ACC112 (cell line): ENCODE measurements at regions not wholly inside any gene's neighbourhood (a gene's known extent, or its start where the extent isn't known, plus 50 kb on each side); places are given as distances from the start of the nearest gene placed in this dataset.

Experiments
- H2AFZ ChIP-seq: fragments of 200-600 bp; sonication (generic); one replicate; pipeline ENCODE4 v1.6.0; 2017; ENCODE audit warnings: antibody characterized with exemption, low read length; ENCODE audit not compliant: unreplicated experiment
- H3K27ac ChIP-seq: fragments of 200-600 bp; sonication (generic); 2 replicates; pipeline ENCODE4 v1.5.1; 2014; ENCODE audit warnings: low read depth, mild to moderate bottlenecking, antibody characterized with exemption, low read length, moderate library complexity
- H3K27me3 ChIP-seq: fragments of 200-600 bp; sonication (generic); 2 replicates; pipeline ENCODE4 v1.6.1; 2014; ENCODE audit warnings: mild to moderate bottlenecking, antibody characterized with exemption, low read length, moderate library complexity, mixed read lengths; ENCODE audit not compliant: insufficient read depth
- H3K36me3 ChIP-seq: fragments of 200-600 bp; sonication (generic); 2 replicates; pipeline ENCODE4 v1.6.1; 2016; ENCODE audit warnings: mild to moderate bottlenecking, antibody characterized with exemption, low read length, moderate library complexity, mixed read lengths; ENCODE audit not compliant: insufficient read depth
- H3K4me1 ChIP-seq: fragments of 200-600 bp; sonication (generic); one replicate; pipeline ENCODE4 v1.6.1; 2016; ENCODE audit warnings: low read length, mixed read lengths; ENCODE audit not compliant: insufficient read depth, unreplicated experiment, control insufficient read depth
- H3K4me3 ChIP-seq: fragments of 200-600 bp; sonication (generic); 2 replicates; pipeline ENCODE4 v1.5.1; 2014; ENCODE audit warnings: mild to moderate bottlenecking, low read depth, low read length
- H3K79me2 ChIP-seq: fragments of 200-600 bp; sonication (generic); one replicate; pipeline ENCODE4 v1.6.0; 2016; ENCODE audit warnings: low read length; ENCODE audit not compliant: control insufficient read depth, unreplicated experiment, insufficient read depth

DNA sequence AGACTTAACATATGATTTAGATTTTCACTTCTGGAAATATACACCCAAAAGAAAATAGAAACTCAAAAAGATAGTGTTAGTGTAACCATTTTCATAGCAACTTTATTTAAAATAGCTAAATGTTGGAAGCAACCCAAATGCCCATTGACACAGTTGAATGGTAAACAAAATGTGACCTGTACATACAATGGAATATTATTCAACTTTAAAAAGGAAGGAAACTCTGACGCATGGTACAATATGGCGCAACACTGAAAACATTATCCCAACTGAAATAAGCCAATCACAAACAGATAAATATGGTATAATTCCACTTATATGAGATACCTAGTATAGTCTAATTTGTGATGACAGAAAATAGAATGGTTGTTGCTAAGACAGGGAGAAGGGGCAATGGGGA lies 1456.1 kb upstream of the MIR17HG start:
- Histone ChIP-seq H3K4me1 (no peaks in the 10 kb centered on the region), H2AFZ (no peak overlapping the region), H3K27ac (no peak overlapping the region)

DNA sequence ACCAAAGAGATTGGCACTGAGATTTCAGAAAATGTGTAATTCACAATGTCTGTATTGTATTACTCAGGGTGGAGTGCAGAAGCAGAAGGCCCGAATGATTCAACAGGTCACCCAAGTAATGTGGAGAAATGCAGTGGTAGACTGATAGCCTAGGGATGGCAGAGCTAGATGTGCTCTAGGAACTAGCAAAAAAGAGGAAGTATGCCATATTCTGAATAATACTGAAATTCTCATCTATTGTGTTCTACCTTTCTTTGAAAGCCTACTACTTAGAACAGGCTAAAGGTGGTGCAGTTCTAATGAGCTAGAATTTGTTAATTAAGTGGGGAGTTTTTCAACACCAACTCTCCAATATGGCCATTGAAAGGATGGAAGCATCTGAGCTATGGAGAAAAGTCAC lies 1449.8 kb upstream of the MIR17HG start:
- Histone ChIP-seq H3K27me3 (no peaks in the 10 kb centered on the region), H3K36me3 (no peaks in the 10 kb centered on the region), H3K4me1 (no peaks in the 10 kb centered on the region), H3K79me2 (no peaks in the 10 kb centered on the region), H2AFZ (no peak overlapping the region), H3K4me3 (no peak overlapping the region), H3K27ac (no peak overlapping the region)

More for the DNA sequence above, 1456.1 kb upstream of the MIR17HG start:
- Histone ChIP-seq H3K4me3 (no peak overlapping the region), H3K36me3 (no peaks in the 10 kb centered on the region), H3K79me2 (no peaks in the 10 kb centered on the region), H3K27me3 (no peaks in the 10 kb centered on the region)

DNA sequence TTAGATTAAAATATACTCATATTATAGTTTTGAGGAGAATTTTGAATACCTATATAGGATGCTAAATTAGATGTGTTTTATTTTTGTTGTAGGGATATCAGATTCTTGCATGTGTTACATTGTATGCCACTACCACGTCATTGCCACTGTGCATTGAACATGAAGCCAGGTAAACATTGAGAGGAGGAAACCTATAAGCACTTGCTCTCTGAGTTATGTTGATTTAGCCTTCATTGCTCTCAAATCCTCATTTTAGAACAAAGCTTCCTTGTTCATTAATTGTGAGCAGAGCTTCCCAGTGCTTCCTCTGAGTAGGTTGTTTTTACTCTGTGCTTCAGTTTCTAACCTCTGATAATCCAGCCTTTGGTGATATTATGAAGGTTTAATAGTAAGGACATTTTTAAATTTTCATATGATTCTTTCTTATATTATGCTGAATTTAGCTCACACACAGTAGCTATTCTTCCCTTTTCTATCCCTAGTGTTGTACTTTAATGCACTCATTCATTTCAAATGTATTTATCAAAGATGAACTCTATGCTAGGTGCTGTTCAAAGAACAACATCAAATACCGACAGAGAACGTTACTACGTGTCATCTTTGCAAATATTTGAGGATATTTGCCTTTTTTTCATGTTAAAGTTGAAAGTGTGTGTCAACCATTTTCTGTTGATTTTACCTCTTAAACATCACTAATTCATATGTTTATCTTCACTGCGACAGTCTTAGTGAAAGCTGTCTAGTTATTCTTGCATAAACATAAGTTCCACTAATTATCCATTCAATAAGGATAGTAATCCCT lies 1448.0 kb upstream of the MIR17HG start:
- Histone ChIP-seq H2AFZ (no peak overlapping the region), H3K4me1 (no peaks in the 10 kb centered on the region), H3K27me3 (no peaks in the 10 kb centered on the region), H3K27ac (no peak overlapping the region), H3K4me3 (no peak overlapping the region), H3K79me2 (no peaks in the 10 kb centered on the region), H3K36me3 (no peaks in the 10 kb centered on the region)

DNA sequence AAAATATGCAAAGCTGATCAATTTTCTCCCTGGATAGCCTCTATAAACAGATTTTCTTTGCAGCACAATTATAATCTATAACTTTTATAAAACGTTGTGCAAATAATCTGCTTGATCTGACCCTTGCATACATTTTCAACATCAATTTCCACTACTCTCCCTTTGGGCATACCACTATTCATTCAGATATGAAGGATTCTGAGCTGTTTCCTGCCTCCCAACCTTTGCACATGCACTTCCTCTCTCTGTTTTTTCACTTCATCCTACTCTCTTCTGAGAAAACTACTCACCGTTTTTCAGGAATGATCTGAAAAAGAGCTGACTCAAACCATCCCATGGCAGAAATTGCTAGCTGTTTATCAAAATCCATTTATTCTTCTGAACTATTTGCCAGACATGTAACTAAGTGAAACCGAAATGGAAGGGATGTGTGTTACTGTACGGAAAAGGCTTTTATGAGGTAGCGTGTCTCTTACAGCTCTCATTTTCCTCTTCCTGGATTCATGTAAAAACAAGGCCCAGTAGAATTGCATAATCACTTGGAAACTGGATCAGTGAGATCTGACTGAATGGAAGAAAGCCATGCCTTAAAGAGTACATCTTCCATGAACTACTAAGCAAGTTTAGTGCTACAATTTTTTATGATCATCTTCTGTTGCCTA lies 1447.3 kb upstream of the MIR17HG start:
- no peaks in the 10 kb centered on the region for H3K4me1 ChIP-seq
- peak overlapping the region; percentile 71 for H2AFZ ChIP-seq
- H3K79me2 ChIP-seq = no peaks in the 10 kb centered on the region
- no peaks in the 10 kb centered on the region for H3K27me3 ChIP-seq
- peak overlapping the region; percentile 50; the same call in 1 of the 2 replicates for H3K27ac ChIP-seq
- H3K36me3 ChIP-seq = no peaks in the 10 kb centered on the region
- no peak overlapping the region for H3K4me3 ChIP-seq

GRCh38 chr13:89902223-89902622 lies 1445.3 kb upstream of the MIR17HG start:
- Histone ChIP-seq H3K79me2 (no peaks in the 10 kb centered on the region), H2AFZ (no peak overlapping the region), H3K27ac (no peak overlapping the region), H3K4me1 (no peaks in the 10 kb centered on the region), H3K4me3 (no peak overlapping the region), H3K36me3 (no peaks in the 10 kb centered on the region), H3K27me3 (no peaks in the 10 kb centered on the region)

DNA sequence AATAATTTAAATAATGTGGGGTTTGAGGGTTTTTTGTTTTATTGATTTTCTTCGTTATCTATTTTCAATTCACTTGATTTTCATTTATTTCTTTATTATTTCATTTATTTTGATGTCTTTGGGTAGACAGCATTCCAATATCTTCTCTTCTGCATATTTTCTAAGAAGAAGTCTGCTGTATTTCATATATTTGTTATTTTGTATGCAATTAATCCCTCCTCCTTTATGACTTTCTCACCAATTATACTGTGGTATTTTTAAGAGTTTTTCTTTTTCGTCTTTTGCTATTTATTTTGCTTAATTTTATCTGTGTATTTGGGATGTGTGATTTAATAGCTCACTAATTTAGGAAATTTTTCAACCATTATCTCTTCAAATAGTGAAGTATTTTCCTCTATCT lies 1444.4 kb upstream of the MIR17HG start:
- Histone ChIP-seq H3K36me3 (no peaks in the 10 kb centered on the region), H3K27me3 (no peaks in the 10 kb centered on the region), H3K27ac (no peak overlapping the region), H3K4me3 (no peak overlapping the region), H3K79me2 (no peaks in the 10 kb centered on the region), H2AFZ (no peak overlapping the region), H3K4me1 (no peaks in the 10 kb centered on the region)

DNA sequence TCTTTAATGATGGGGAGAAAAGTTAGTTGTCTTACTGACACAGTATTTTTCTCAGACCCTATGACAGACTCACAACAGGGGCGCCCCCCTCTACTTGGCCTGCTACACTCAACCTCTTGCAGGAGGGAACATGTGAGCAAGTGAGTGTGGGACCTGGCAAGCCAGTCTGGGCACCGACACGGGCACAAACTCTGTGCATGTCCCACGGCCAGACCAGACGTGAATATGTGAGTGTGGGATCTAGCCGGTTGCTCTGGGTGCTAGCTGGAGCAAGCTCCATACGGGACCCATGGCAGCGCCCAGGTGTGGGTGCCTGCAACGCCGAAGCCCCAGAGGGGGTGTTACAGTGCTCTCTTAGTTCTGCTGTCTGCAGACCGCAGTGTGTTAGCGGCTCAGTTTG lies 1437.3 kb upstream of the MIR17HG start:
- Histone ChIP-seq H3K4me1 (no peaks in the 10 kb centered on the region), H3K36me3 (no peaks in the 10 kb centered on the region), H3K79me2 (no peaks in the 10 kb centered on the region), H3K27me3 (no peaks in the 10 kb centered on the region), H3K27ac (no peak overlapping the region), H3K4me3 (no peak overlapping the region), H2AFZ (no peak overlapping the region)

DNA sequence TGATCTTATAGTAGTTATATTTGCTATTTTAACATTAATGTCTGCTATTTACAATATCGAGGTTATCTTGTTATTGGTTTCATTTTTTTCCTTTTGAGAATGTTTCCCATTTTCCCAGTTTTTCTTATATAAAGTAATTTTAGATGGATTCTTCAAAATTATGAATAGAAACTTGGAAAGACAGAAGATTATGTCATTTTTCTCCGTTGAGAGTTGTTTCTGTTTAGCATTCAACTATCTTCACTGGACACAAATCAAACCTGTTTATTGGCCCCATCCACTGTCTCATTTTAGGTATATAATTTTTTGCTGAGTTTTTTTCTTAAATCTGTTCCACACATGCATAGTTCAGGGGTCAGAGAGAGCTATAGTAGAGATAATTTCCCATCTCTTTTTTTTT lies 1430.9 kb upstream of the MIR17HG start:
- H3K27ac ChIP-seq = no peak overlapping the region
- no peaks in the 10 kb centered on the region for H3K79me2 ChIP-seq
- H3K27me3 ChIP-seq = no peaks in the 10 kb centered on the region
- peak overlapping the region; percentile 16; the same call in 1 of the 2 replicates for H3K4me3 ChIP-seq
- H2AFZ ChIP-seq = no peak overlapping the region
- H3K36me3 ChIP-seq = no peaks in the 10 kb centered on the region
- H3K4me1 ChIP-seq = no peaks in the 10 kb centered on the region

DNA sequence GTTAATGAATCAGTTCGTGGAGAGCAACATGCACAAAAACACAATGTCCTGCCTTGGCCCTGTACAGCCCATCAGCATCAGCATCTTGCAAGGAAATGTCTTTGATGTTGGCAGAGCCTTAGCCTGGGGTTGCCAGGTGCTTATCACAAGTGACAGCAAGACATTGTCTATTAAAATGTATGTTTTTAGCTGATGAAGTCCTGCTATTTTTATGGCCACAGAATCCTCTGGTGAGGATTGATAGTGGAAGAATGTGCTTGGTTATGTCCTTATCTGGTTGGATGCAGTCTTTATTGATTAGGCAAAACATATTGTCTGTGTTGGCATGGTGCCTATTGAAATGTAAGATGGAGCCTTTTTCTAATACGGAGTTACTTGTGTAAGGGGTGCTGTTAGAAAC lies 1427.0 kb upstream of the MIR17HG start:
- peaks cover 7% of the 10 kb centered on the region for H3K4me1 ChIP-seq
- H3K27me3 ChIP-seq = no peaks in the 10 kb centered on the region
- no peak overlapping the region for H3K4me3 ChIP-seq
- H2AFZ ChIP-seq = no peak overlapping the region
- H3K27ac ChIP-seq = no peak overlapping the region
- no peaks in the 10 kb centered on the region for H3K79me2 ChIP-seq
- no peaks in the 10 kb centered on the region for H3K36me3 ChIP-seq

DNA sequence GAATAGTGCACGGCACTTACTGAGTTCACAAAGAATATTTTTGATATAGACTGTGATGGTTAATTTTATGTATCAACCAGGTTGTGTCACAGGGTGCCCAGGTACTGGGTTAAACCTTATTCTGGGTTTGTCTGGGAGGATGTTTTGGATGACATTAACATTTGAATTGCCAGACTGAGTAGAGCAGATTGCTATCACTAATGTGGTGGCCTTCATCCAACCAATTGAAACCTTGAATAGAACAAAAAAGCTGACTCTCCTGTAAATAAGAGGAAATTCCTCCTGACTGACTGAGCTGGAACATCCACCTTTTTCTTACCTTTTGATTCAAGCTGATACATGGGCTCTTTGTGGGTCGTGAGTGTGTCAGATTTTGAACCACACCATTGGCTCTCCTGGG lies 1424.4 kb upstream of the MIR17HG start:
- H3K4me3 ChIP-seq = no peak overlapping the region
- no peaks in the 10 kb centered on the region for H3K79me2 ChIP-seq
- H3K36me3 ChIP-seq = no peaks in the 10 kb centered on the region
- peaks cover 7% of the 10 kb centered on the region for H3K4me1 ChIP-seq
- H3K27ac ChIP-seq = no peak overlapping the region
- no peak overlapping the region for H2AFZ ChIP-seq
- H3K27me3 ChIP-seq = no peaks in the 10 kb centered on the region

DNA sequence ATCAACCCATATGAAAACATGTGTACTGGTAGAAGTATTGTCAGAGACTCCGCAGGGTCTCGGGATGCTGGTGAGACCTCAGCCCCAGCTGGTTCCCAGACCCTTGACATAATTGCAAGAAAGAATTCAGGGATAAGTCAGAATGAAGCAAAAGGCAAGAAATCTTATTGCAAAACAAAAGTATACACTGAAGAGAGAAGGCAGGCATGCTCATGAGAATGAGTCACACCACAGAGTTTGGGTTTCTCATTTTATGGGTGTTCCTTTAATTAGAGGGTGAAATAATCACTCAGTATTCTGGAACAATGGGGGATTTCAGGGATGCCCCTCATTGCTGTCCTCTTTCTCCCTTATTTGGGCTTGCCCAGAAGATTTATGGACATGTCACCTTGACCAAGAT lies 1423.8 kb upstream of the MIR17HG start:
- Histone ChIP-seq H3K79me2 (no peaks in the 10 kb centered on the region), H2AFZ (no peak overlapping the region), H3K4me1 (peaks cover 7% of the 10 kb centered on the region), H3K36me3 (no peaks in the 10 kb centered on the region), H3K4me3 (no peak overlapping the region), H3K27ac (no peak overlapping the region), H3K27me3 (no peaks in the 10 kb centered on the region)
